CD4-positive, CD25-positive, alpha-beta regulatory T cell (primary cell): ENCODE measurements at regions not wholly inside any gene's neighbourhood (a gene's known extent, or its start where the extent isn't known, plus 50 kb on each side); places are given as distances from the start of the nearest gene placed in this dataset.

ENCODE experiments used
- ATAC-seq, 2 donors: fragments of 150-1000 bp; cut with Tn5 transposase; one replicate each; pipeline ENCODE4 v1.10.0; 2021; ENCODE audit warnings: low read depth in 2 of 2, moderate number of reproducible peaks in 2 of 2, moderate library complexity in 1 of 2
- DNase-seq, 3 donors: peaks; one replicate each; pipeline versions ENCODE4 v3.0.0 to v3.0.0-alpha.2; 2012 to 2022; ENCODE audit warnings: mixed read lengths in 1 of 3
- H3K27ac ChIP-seq: one replicate; pipeline ENCODE4 v1.7.0; 2013; ENCODE audit warnings: mild to moderate bottlenecking, low read length; ENCODE audit not compliant: insufficient read depth, poor library complexity, severe bottlenecking
- H3K27me3 ChIP-seq: one replicate; pipeline ENCODE4 v1.7.0; 2013; ENCODE audit warnings: low read length; ENCODE audit not compliant: control insufficient read depth, insufficient read depth
- H3K36me3 ChIP-seq: one replicate; pipeline ENCODE4 v1.7.0; 2013; ENCODE audit warnings: mild to moderate bottlenecking, low read length, moderate library complexity; ENCODE audit not compliant: control insufficient read depth, insufficient read depth
- H3K4me1 ChIP-seq: 2 replicates; pipeline ENCODE4 v1.7.0; 2013; ENCODE audit warnings: mild to moderate bottlenecking, low read length; ENCODE audit not compliant: insufficient read depth, control insufficient read depth, poor library complexity, severe bottlenecking
- H3K4me3 ChIP-seq: one replicate; pipeline ENCODE4 v1.7.0; 2013; ENCODE audit warnings: low read depth, mild to moderate bottlenecking, low read length, moderate library complexity
- H3K9me3 ChIP-seq, 2 experiments: 1 replicate in 1 of 2; 2 replicates in 1 of 2; pipeline ENCODE4 v1.7.0; 2013; ENCODE audit warnings: low read length in 2 of 2, mild to moderate bottlenecking in 1 of 2, moderate library complexity in 1 of 2; ENCODE audit not compliant: control insufficient read depth in 2 of 2
- H3K27ac Mint-ChIP-seq, 3 donors: one replicate each; pipeline ENCODE4 v1.8.0; 2020 to 2022; ENCODE audit warnings: mild to moderate bottlenecking in 3 of 3, mixed read lengths in 3 of 3, moderate library complexity in 2 of 3
- H3K27me3 Mint-ChIP-seq: one replicate; pipeline ENCODE4 v1.8.0; 2022; ENCODE audit warnings: mild to moderate bottlenecking, mixed read lengths
- H3K36me3 Mint-ChIP-seq: one replicate; pipeline ENCODE4 v1.8.0; 2020; ENCODE audit warnings: mixed read lengths
- H3K4me1 Mint-ChIP-seq, 4 donors: one replicate each; pipeline ENCODE4 v1.8.0; 2020 to 2022; ENCODE audit warnings: mixed read lengths in 4 of 4, mild to moderate bottlenecking in 1 of 4
- H3K4me3 Mint-ChIP-seq, 4 donors: one replicate each; pipeline ENCODE4 v1.8.0; 2020 to 2022; ENCODE audit warnings: mild to moderate bottlenecking in 4 of 4, mixed read lengths in 4 of 4, moderate library complexity in 3 of 4
- H3K9me3 Mint-ChIP-seq, 7 donors: one replicate each; pipeline ENCODE4 v1.8.0; 2020 to 2022; ENCODE audit warnings: mixed read lengths in 7 of 7, mild to moderate bottlenecking in 3 of 7, moderate library complexity in 2 of 7

DNA sequence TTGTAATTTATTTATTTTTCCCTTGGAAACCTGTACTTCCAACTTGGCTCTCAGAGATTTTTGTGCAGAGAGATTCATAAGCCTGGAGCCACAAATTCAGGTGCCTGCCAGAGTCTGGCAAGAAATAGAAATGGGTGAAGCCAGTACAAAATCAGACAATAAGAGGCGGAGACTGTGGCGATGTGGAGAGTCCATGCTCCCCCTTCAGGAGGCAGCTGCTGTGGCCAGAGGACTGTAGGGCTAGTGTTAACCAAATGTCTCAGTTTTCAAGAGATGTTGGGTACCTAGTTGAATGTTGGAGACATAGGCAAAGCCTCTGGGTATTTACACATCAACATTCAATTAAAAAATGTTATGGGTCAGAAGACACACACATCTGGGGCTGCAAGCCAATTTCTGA is 208.6 kb downstream of the PSAT1 start:
- DNase-seq (no peak), ATAC-seq (no peak)
- peaks cover 0 to 5% (median 0%) of the 10 kb centered on the region in 7 donors for H3K9me3 Mint-ChIP-seq
- no peaks in the 10 kb centered on the region for H3K9me3 ChIP-seq
- H3K27me3 Mint-ChIP-seq, result peaks cover 7% of the 10 kb centered on the region
- H3K27me3 ChIP-seq, result peaks cover 3% of the 10 kb centered on the region
- no peak overlapping the region for H3K4me3 ChIP-seq
- peak overlapping the region in 1 of 3 donors; percentile 10 for H3K27ac Mint-ChIP-seq
- no peaks in the 10 kb centered on the region for H3K4me1 ChIP-seq
- no peaks in the 10 kb centered on the region for H3K36me3 Mint-ChIP-seq
- H3K4me1 Mint-ChIP-seq, result peaks cover 0 to 17% (median 6%) of the 10 kb centered on the region in 4 donors
- H3K27ac ChIP-seq, result no peak overlapping the region
- H3K36me3 ChIP-seq, result no peaks in the 10 kb centered on the region
- no peak overlapping the region for H3K4me3 Mint-ChIP-seq

DNA sequence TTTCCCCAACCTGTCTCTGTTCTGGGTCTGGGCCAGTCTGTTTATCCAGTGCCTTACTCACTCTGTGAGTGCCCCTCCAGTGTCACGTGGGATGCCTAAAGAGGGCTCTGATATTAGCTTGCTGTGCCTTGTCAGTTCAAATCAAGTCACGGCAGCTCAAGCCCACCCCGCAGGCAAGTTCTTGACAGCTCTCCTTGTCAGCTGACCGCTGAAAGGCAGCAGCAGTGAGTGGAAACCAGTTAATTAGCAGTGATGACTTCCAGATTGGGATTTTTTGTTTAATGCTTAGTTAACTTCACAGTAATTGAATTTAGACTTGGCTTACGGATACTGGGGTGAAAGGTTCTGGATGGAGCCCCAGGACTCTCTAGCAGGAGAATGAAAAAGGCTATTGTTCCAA is 210.1 kb downstream of the PSAT1 start:
- peak overlapping the region in 2 of 3 donors; percentile 26 to 32 for H3K27ac Mint-ChIP-seq
- no peak for ATAC-seq
- peaks cover 8% of the 10 kb centered on the region for H3K27me3 Mint-ChIP-seq

GRCh38 chr9:78510035-78510434 is 213.1 kb downstream of the PSAT1 start:
- Histone ChIP-seq H3K27me3 (peaks cover 3% of the 10 kb centered on the region), H3K9me3 (no peaks in the 10 kb centered on the region), H3K36me3 (no peaks in the 10 kb centered on the region), H3K4me3 (no peak overlapping the region), H3K4me1 (no peaks in the 10 kb centered on the region), H3K27ac (no peak overlapping the region)
- Mint-ChIP-seq H3K9me3 (peaks cover 0 to 3% (median 0%) of the 10 kb centered on the region in 7 donors), H3K27ac (no peak overlapping the region), H3K36me3 (no peaks in the 10 kb centered on the region), H3K4me1 (peaks cover 0 to 17% (median 6%) of the 10 kb centered on the region in 4 donors), H3K27me3 (peaks cover 15% of the 10 kb centered on the region), H3K4me3 (no peak overlapping the region)
- no peak for ATAC-seq
- no peak for DNase-seq

More for the DNA sequence above, 210.1 kb downstream of the PSAT1 start:
- Mint-ChIP-seq H3K36me3 (no peaks in the 10 kb centered on the region), H3K9me3 (peaks cover 0 to 5% (median 0%) of the 10 kb centered on the region in 7 donors), H3K4me3 (no peak overlapping the region), H3K4me1 (peaks cover 0 to 17% (median 6%) of the 10 kb centered on the region in 4 donors)
- H3K27ac ChIP-seq, result no peak overlapping the region
- H3K27me3 ChIP-seq, result peaks cover 3% of the 10 kb centered on the region
- no peak for DNase-seq
- H3K36me3 ChIP-seq, result no peaks in the 10 kb centered on the region
- H3K9me3 ChIP-seq, result no peaks in the 10 kb centered on the region
- no peak overlapping the region for H3K4me3 ChIP-seq
- H3K4me1 ChIP-seq, result no peaks in the 10 kb centered on the region

- Histone ChIP-seq H3K36me3 (no peaks in the 10 kb centered on the region), H3K27me3 (no peaks in the 10 kb centered on the region), H3K4me3 (no peak overlapping the region), H3K9me3 (peaks cover 0 to 4% of the 10 kb centered on the region in 2 experiments), H3K27ac (no peak overlapping the region), H3K4me1 (no peaks in the 10 kb centered on the region)
- peaks cover 0 to 12% (median 10%) of the 10 kb centered on the region in 7 donors for H3K9me3 Mint-ChIP-seq
- ATAC-seq, result no peak
- DNase-seq, result no peak
- no peak overlapping the region for H3K4me3 Mint-ChIP-seq
- H3K36me3 Mint-ChIP-seq, result no peaks in the 10 kb centered on the region
- no peak overlapping the region for H3K27ac Mint-ChIP-seq
- H3K27me3 Mint-ChIP-seq, result peaks cover 21% of the 10 kb centered on the region
- H3K4me1 Mint-ChIP-seq, result no peaks in the 10 kb centered on the region
Observed at GRCh38 chr9:78515108-78515507, 218.2 kb downstream of the PSAT1 start.

DNA sequence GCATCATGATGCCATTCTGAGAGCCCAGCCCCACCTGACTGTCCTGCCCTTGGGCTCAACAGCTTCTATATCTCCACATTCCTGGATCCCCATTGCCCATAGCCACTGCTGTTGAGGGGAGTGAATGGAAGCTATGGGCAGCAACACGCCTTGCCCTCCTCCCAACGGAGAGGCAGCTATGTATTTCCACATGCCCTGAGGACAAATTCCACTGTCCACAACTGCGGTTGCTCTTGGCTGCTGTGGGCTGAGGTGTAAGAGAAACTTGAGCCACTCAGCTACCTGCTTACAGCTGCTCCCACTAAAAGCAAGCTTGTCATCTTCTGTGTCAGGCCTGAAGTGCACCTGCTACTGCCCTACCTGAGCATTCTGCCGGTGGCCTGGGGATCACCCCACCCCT is 222.9 kb downstream of the PSAT1 start:
- H3K9me3 ChIP-seq, result peaks cover 2 to 9% of the 10 kb centered on the region in 2 experiments
- ATAC-seq (no peak), DNase-seq (no peak)
- Mint-ChIP-seq H3K4me3 (no peak overlapping the region), H3K27me3 (peaks cover 12% of the 10 kb centered on the region), H3K9me3 (peaks cover 2 to 32% (median 14%) of the 10 kb centered on the region in 7 donors), H3K36me3 (no peaks in the 10 kb centered on the region), H3K27ac (no peak overlapping the region), H3K4me1 (no peaks in the 10 kb centered on the region)
- no peak overlapping the region for H3K27ac ChIP-seq
- H3K4me3 ChIP-seq, result no peak overlapping the region
- H3K36me3 ChIP-seq, result no peaks in the 10 kb centered on the region
- H3K4me1 ChIP-seq, result no peaks in the 10 kb centered on the region
- no peaks in the 10 kb centered on the region for H3K27me3 ChIP-seq

DNA sequence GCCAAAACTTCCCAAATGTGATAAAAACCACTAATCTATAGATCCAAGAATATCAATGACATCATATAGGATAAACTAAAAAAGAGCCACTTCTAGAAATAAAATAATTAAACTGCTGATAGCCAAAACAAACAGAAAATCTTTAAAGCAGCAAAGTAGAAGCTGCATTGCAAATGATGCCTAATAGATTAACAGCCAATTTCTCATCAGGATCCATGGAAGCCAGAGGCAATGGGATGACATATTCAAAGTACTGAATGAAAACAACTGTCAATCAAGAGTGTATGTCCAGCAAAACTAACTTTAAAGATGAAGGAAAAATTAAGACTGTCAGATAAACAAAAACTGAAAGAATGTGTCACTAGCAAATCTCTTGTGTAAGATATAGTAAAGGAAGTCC is 224.8 kb downstream of the PSAT1 start:
- Histone ChIP-seq H3K36me3 (no peaks in the 10 kb centered on the region), H3K9me3 (peaks cover 2 to 9% of the 10 kb centered on the region in 2 experiments), H3K4me1 (no peaks in the 10 kb centered on the region), H3K27me3 (no peaks in the 10 kb centered on the region), H3K4me3 (no peak overlapping the region), H3K27ac (no peak overlapping the region)
- DNase-seq (no peak), ATAC-seq (no peak)
- Mint-ChIP-seq H3K4me3 (no peak overlapping the region), H3K9me3 (peaks cover 2 to 32% (median 8%) of the 10 kb centered on the region in 7 donors), H3K27ac (no peak overlapping the region), H3K36me3 (no peaks in the 10 kb centered on the region), H3K27me3 (peaks cover 8% of the 10 kb centered on the region), H3K4me1 (no peaks in the 10 kb centered on the region)

GRCh38 chr9:78525986-78526560 is 229.1 kb downstream of the PSAT1 start:
- H3K27ac ChIP-seq, result no peak overlapping the region
- H3K4me1 Mint-ChIP-seq, result no peaks in the 10 kb centered on the region
- ATAC-seq, result no peak

DNA sequence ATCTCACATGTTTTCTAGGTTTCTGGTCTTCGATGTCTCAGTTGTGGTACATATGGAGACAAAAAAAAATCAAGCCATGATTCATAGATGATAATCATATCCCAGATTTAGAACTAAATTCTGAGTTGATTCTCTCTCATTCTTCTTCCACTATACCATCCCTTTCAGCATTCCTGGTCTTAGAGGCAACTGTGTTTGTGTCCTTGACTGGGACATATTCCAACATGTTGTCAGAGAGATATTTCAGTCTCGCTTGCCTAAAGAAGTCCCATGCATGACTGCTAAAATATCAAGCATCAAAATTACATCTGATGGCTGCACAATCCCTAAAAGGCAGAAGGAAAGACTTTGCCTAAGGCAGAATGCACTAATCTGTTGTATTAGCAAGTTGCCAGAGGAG is 236.6 kb downstream of the PSAT1 start:
- H3K9me3 Mint-ChIP-seq, result peaks cover 0 to 2% (median 0%) of the 10 kb centered on the region in 7 donors

More at GRCh38 chr9:78525986-78526560, 229.1 kb downstream of the PSAT1 start:
- no peak overlapping the region for H3K27ac Mint-ChIP-seq
- H3K4me3 Mint-ChIP-seq, result no peak overlapping the region
- no peak for DNase-seq
- no peaks in the 10 kb centered on the region for H3K27me3 Mint-ChIP-seq
- H3K9me3 Mint-ChIP-seq, result peaks cover 2 to 12% (median 5%) of the 10 kb centered on the region in 7 donors
- Histone ChIP-seq H3K36me3 (no peaks in the 10 kb centered on the region), H3K4me3 (no peak overlapping the region), H3K4me1 (no peaks in the 10 kb centered on the region), H3K9me3 (peaks cover 0 to under 1% of the 10 kb centered on the region in 2 experiments), H3K27me3 (no peaks in the 10 kb centered on the region)
- no peaks in the 10 kb centered on the region for H3K36me3 Mint-ChIP-seq

More for the DNA sequence above, 236.6 kb downstream of the PSAT1 start:
- H3K36me3 Mint-ChIP-seq, result no peaks in the 10 kb centered on the region
- no peaks in the 10 kb centered on the region for H3K4me1 ChIP-seq
- ATAC-seq (no peak), DNase-seq (no peak)
- no peak overlapping the region for H3K27ac ChIP-seq
- no peaks in the 10 kb centered on the region for H3K27me3 ChIP-seq
- no peaks in the 10 kb centered on the region for H3K36me3 ChIP-seq
- no peak overlapping the region for H3K4me3 Mint-ChIP-seq
- no peaks in the 10 kb centered on the region for H3K4me1 Mint-ChIP-seq
- H3K27ac Mint-ChIP-seq, result no peak overlapping the region
- no peak overlapping the region for H3K4me3 ChIP-seq
- no peaks in the 10 kb centered on the region for H3K27me3 Mint-ChIP-seq
- H3K9me3 ChIP-seq, result no peaks in the 10 kb centered on the region
